Osteocyte (in vitro differentiated cells): ENCODE measurements at regions not wholly inside any gene's neighbourhood (a gene's known extent, or its start where the extent isn't known, plus 50 kb on each side); places are given as distances from the start of the nearest gene placed in this dataset.

Source experiments
- DNase-seq: peaks from one replicate; pipeline ENCODE4 v3.0.0; 2021; ENCODE audit warnings: mixed read lengths; ENCODE audit not compliant: unreplicated experiment; ENCODE audit errors: extremely low spot score
- H3K27ac Mint-ChIP-seq: one replicate; pipeline ENCODE4 v1.8.0; 2021; ENCODE audit warnings: mild to moderate bottlenecking, mixed read lengths; ENCODE audit not compliant: unreplicated experiment
- H3K27me3 Mint-ChIP-seq: one replicate; pipeline ENCODE4 v1.8.0; 2021; ENCODE audit warnings: mixed read lengths; ENCODE audit not compliant: unreplicated experiment
- H3K36me3 Mint-ChIP-seq: one replicate; pipeline ENCODE4 v1.8.0; 2021; ENCODE audit warnings: mixed read lengths; ENCODE audit not compliant: unreplicated experiment
- H3K4me1 Mint-ChIP-seq: one replicate; pipeline ENCODE4 v1.8.0; 2021; ENCODE audit warnings: mixed read lengths; ENCODE audit not compliant: unreplicated experiment
- H3K4me3 Mint-ChIP-seq: one replicate; pipeline ENCODE4 v1.8.0; 2021; ENCODE audit warnings: mild to moderate bottlenecking, moderate library complexity, mixed read lengths; ENCODE audit not compliant: unreplicated experiment
- H3K9me3 Mint-ChIP-seq: one replicate; pipeline ENCODE4 v1.8.0; 2021; ENCODE audit warnings: mixed read lengths; ENCODE audit not compliant: unreplicated experiment
- TF ChIP-seq, protein P1 (sequence below): fragments of 200-600 bp; sonication (generic); IDR thresholded peaks from 2 replicates; pipeline ENCODE4 v1.5.0; 2021; ENCODE audit warnings: antibody characterized with exemption, mild to moderate bottlenecking, moderate library complexity

DNA sequence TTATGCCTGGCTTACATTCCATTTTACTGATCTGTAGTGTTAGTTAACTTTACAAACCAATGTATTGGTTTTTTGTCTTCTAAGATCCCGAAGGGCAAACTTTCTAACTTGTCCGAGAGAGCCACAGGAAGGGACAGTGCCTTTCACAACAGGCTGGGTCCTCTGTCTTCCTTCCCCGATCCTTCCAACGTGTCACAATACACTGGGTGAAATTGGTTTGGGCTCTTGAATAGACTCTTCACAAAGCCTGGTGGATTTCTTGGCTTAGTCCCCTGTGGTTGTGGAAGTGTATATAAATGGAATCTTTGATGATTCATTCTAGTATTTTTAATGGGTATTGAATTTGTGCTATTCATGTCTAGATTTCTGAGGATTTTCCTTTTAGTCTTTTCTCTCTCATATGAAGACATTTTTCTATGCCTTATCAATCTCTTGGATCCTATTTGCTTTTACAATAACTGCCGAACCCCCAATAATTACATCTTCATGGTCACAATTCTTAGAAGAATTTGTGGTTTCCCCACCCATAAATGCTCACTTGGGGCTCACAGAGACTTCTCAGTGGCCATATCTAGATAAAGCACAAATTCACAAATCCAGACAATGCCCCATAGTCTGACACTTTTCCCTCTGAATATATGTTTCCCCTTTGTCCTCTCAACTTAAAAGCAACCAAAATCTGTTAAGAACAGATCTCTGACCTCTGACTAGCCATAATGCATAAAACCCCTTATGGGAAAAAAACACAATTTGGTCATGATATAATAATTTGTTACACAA is 107.7 kb downstream of the MTRR start:
- TF ChIP-seq, protein P1, sequence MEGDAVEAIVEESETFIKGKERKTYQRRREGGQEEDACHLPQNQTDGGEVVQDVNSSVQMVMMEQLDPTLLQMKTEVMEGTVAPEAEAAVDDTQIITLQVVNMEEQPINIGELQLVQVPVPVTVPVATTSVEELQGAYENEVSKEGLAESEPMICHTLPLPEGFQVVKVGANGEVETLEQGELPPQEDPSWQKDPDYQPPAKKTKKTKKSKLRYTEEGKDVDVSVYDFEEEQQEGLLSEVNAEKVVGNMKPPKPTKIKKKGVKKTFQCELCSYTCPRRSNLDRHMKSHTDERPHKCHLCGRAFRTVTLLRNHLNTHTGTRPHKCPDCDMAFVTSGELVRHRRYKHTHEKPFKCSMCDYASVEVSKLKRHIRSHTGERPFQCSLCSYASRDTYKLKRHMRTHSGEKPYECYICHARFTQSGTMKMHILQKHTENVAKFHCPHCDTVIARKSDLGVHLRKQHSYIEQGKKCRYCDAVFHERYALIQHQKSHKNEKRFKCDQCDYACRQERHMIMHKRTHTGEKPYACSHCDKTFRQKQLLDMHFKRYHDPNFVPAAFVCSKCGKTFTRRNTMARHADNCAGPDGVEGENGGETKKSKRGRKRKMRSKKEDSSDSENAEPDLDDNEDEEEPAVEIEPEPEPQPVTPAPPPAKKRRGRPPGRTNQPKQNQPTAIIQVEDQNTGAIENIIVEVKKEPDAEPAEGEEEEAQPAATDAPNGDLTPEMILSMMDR: no peak
- Mint-ChIP-seq H3K27me3 (peaks cover 7% of the 10 kb centered on the region), H3K9me3 (no peaks in the 10 kb centered on the region), H3K36me3 (no peaks in the 10 kb centered on the region), H3K4me3 (no peak overlapping the region), H3K4me1 (no peaks in the 10 kb centered on the region), H3K27ac (no peak overlapping the region)
- no peak for DNase-seq

DNA sequence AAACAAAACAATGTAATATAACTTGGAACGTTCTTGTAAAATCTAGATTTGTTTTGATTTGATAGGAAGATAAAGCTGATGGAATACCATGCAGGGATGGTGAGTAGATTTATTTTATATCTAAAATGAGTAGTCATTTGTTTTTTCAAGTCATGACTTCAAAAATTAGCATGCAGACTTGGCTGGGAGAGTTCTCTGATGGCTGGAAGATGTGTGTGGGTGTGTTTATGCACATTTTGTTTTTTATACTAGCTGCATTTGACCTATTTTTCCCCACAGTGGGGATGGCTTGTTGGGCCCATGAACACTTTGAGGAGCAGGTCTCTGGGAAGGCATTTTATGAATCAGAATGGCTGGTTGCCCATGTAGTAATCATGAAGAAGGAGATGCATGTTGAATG is 109.2 kb downstream of the MTRR start:
- Mint-ChIP-seq H3K4me1 (no peaks in the 10 kb centered on the region), H3K4me3 (no peak overlapping the region), H3K36me3 (no peaks in the 10 kb centered on the region), H3K27ac (no peak overlapping the region), H3K9me3 (no peaks in the 10 kb centered on the region), H3K27me3 (peaks cover 7% of the 10 kb centered on the region)
- TF ChIP-seq, protein P1: no peak
- DNase-seq: no peak

DNA sequence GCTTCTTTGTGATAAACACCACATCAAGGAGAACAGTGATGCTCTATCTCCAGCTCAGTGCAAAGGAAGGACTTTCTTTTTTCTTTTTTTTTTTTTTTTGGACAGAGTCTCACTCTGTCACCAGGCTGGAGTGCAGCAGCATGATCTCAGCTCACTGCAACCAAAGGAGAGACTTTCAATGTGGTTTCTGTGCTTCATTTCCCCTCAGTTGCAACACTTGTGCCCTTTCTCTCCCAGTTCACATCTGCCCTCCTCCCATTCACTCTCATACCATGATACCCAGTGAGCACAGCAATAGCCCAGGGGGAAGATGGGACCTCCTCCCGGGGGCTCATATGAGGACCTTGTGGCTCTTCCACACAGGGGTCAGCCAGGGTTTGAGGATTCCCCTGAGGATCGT is 110.0 kb downstream of the MTRR start:
- DNase-seq: no peak
- H3K27ac Mint-ChIP-seq: no peak overlapping the region
- H3K9me3 Mint-ChIP-seq: no peaks in the 10 kb centered on the region
- H3K36me3 Mint-ChIP-seq: no peaks in the 10 kb centered on the region
- no peaks in the 10 kb centered on the region for H3K4me1 Mint-ChIP-seq
- H3K27me3 Mint-ChIP-seq: peaks cover 7% of the 10 kb centered on the region
- TF ChIP-seq, protein P1: no peak
- no peak overlapping the region for H3K4me3 Mint-ChIP-seq

DNA sequence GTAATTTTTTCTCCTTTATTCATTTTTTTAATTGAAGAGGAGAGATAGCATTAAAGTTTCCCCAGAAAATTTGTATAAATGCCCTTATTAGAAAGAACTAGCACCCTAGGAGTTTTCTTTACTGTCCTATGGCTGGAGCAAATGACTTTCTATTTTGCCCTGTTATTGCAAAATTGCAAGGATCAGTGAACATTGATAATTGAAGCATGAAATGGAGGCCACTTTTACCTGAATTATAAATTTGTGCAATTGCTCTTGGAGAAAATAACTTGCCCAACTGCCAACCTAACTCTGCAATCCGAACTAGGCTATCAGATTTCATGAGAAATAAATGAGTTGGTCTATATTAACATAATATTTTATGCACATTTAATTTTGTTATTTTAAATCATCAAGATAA is 111.9 kb downstream of the MTRR start:
- no peaks in the 10 kb centered on the region for H3K9me3 Mint-ChIP-seq
- H3K4me1 Mint-ChIP-seq: no peaks in the 10 kb centered on the region
- no peaks in the 10 kb centered on the region for H3K36me3 Mint-ChIP-seq
- DNase-seq: no peak
- H3K4me3 Mint-ChIP-seq: no peak overlapping the region
- H3K27me3 Mint-ChIP-seq: peaks cover 10% of the 10 kb centered on the region
- H3K27ac Mint-ChIP-seq: no peak overlapping the region
- TF ChIP-seq, protein P1: no peak

DNA sequence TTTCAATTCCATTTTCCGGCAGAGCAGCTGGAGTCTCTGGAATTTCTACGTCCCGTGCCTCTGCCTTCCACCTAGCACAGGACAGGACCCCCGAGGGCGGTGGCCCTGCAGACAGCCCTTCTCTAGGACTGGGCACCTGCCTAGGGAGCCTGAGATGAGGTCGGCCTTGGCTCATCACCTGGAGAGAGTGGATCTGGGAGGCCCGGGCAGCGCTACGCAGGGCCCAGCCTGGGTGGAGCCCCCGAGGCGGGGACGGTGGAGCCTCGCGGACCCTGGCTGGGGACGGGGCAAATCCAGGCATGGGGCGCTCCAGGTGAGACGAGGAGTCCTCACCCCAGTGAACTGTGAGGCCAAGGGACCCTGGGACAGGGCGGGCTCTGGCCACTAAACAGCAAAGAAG is 114.5 kb downstream of the MTRR start:
- Mint-ChIP-seq H3K4me3 (no peak overlapping the region), H3K27me3 (peaks cover 5% of the 10 kb centered on the region)
- TF ChIP-seq, protein P1: no peak

More for the DNA sequence above, 114.5 kb downstream of the MTRR start:
- Mint-ChIP-seq H3K9me3 (no peaks in the 10 kb centered on the region), H3K4me1 (no peaks in the 10 kb centered on the region), H3K36me3 (no peaks in the 10 kb centered on the region), H3K27ac (no peak overlapping the region)
- no peak for DNase-seq
